GM23338 (cell line): ENCODE measurements at regions not wholly inside any gene's neighbourhood (a gene's known extent, or its start where the extent isn't known, plus 50 kb on each side); places are given as distances from the start of the nearest gene placed in this dataset.

ENCODE experiments used
- CREB1 ChIP-seq: fragments of 250-450 bp; sonication (Bioruptor Pico); IDR thresholded peaks from 2 replicates; pipeline ENCODE4 v1.5.0; 2020; ENCODE audit warnings: low read depth, mild to moderate bottlenecking, moderate library complexity
- CTCF ChIP-seq, 2 experiments: fragments of 200-600 bp in 1 of 2; sonication (generic) in 1 of 2; conservative IDR thresholded peaks; 2 replicates each; pipeline versions ENCODE4 v1.5.1 to v1.6.1; 2016 to 2017; ENCODE audit warnings: antibody characterized with exemption in 2 of 2, low read depth in 2 of 2, mild to moderate bottlenecking in 2 of 2, moderate library complexity in 1 of 2
- ETS1 ChIP-seq: IDR thresholded peaks from 2 replicates; pipeline ENCODE4 v1.6.1; 2016; ENCODE audit warnings: antibody characterized with exemption
- EZH2 ChIP-seq: fragments of 200-600 bp; sonication (generic); IDR thresholded peaks from one replicate; pipeline ENCODE4 v1.8.0; 2017; ENCODE audit warnings: antibody characterized with exemption, mild to moderate bottlenecking, low read depth; ENCODE audit not compliant: unreplicated experiment
- EZH2phosphoT487 ChIP-seq: fragments of 200-600 bp; sonication (generic); IDR thresholded peaks from one replicate; pipeline ENCODE4 v1.8.1; 2018; ENCODE audit warnings: antibody characterized with exemption; ENCODE audit not compliant: unreplicated experiment
- JUNB ChIP-seq: IDR thresholded peaks from one replicate; pipeline ENCODE4 v1.6.1; 2016; ENCODE audit warnings: antibody characterized with exemption; ENCODE audit not compliant: unreplicated experiment
- POLR2AphosphoS5 ChIP-seq: IDR thresholded peaks from 2 replicates; pipeline ENCODE4 v1.6.1; 2016; ENCODE audit warnings: antibody characterized with exemption, low read depth
- REST ChIP-seq: IDR thresholded peaks from one replicate; pipeline ENCODE4 v1.6.1; 2018; ENCODE audit warnings: antibody characterized with exemption; ENCODE audit not compliant: unreplicated experiment
- STAT1 ChIP-seq: IDR thresholded peaks from one replicate; pipeline ENCODE4 v1.6.1; 2016; ENCODE audit warnings: antibody characterized with exemption; ENCODE audit not compliant: unreplicated experiment
- ZNF331 ChIP-seq: fragments of 250-450 bp; sonication (Bioruptor Pico); IDR thresholded peaks from 2 replicates; pipeline ENCODE4 v1.5.0; 2020; ENCODE audit warnings: low read depth, mild to moderate bottlenecking, moderate library complexity

- TF ChIP-seq ZNF331 (no peak), CTCF (conservative IDR thresholded peaks at IDR 0.05; ENCODE audit: low read depth in 2 of 2) (no peak), EZH2phosphoT487 (no peak), EZH2 (no peak), JUNB (no peak), ETS1 (no peak), REST (no peak), POLR2AphosphoS5 (no peak), STAT1 (no peak), CREB1 (CRISPR knock-in tag) (no peak)
These were observed 83.0 kb upstream of the CITED2 start for GRCh38 chr6:139457476-139457875.
